WTC11 (cell line): ENCODE measurements at regions not wholly inside any gene's neighbourhood (a gene's known extent, or its start where the extent isn't known, plus 50 kb on each side); places are given as distances from the start of the nearest gene placed in this dataset.

Source experiments
- ATAC-seq: fragments of 200-7000 bp; cut with Tn5 transposase; 2 replicates; pipeline ENCODE4 v1.10.0; 2021; ENCODE audit warnings: mild to moderate bottlenecking, moderate library complexity
- CTCF ChIA-PET: fragments of 300-600 bp; sonication (Branson Sonifier 250); formaldehyde crosslinking; loops from one replicate; lab custom pipeline; 2021; ENCODE audit warnings: antibody characterized with exemption; lab: Charles Lee
- POLR2A ChIA-PET: fragments of 350-600 bp; sonication (Branson Sonifier 250); formaldehyde crosslinking; loops from one replicate; lab custom pipeline; 2021; ENCODE audit warnings: antibody characterized with exemption; lab: Charles Lee
- DNase-seq: peaks from one replicate; pipeline ENCODE4 v3.0.0; 2021; ENCODE audit warnings: low spot score
- H3K27ac Mint-ChIP-seq: 2 replicates; pipeline ENCODE4 v1.8.0; 2021; ENCODE audit warnings: mixed read lengths
- H3K27me3 Mint-ChIP-seq: 2 replicates; pipeline ENCODE4 v1.8.0; 2021; ENCODE audit warnings: low read depth, mild to moderate bottlenecking, moderate library complexity, mixed read lengths
- H3K36me3 Mint-ChIP-seq: 2 replicates; pipeline ENCODE4 v1.8.0; 2021; ENCODE audit warnings: mixed read lengths
- H3K4me1 Mint-ChIP-seq: 2 replicates; pipeline ENCODE4 v1.8.0; 2022; ENCODE audit warnings: mixed read lengths
- H3K4me3 Mint-ChIP-seq: 2 replicates; pipeline ENCODE4 v1.8.0; 2021; ENCODE audit warnings: mild to moderate bottlenecking, moderate library complexity, mixed read lengths
- H3K9me3 Mint-ChIP-seq: 2 replicates; pipeline ENCODE4 v1.8.0; 2021; ENCODE audit warnings: mixed read lengths
- CBFB ChIP-seq: sonication (generic); formaldehyde crosslinking; IDR thresholded peaks from 2 replicates; pipeline ENCODE4 v1.8.1; 2022; ENCODE audit warnings: mild to moderate bottlenecking, low read depth, missing genetic modification reagents
- KAT7 ChIP-seq: sonication (generic); formaldehyde crosslinking; IDR thresholded peaks from 2 replicates; pipeline ENCODE4 v1.8.1; 2023; ENCODE audit warnings: missing genetic modification reagents, mild to moderate bottlenecking, borderline replicate concordance
- NFYB ChIP-seq: sonication (generic); formaldehyde crosslinking; conservative IDR thresholded peaks from 2 replicates; pipeline ENCODE4 v1.8.0; 2022; ENCODE audit warnings: low read depth, missing genetic modification reagents
- SOX15 ChIP-seq: fragments of 250-450 bp; sonication (Bioruptor Pico); IDR thresholded peaks from 2 replicates; pipeline ENCODE4 v1.9.0; 2021; ENCODE audit warnings: mild to moderate bottlenecking
- SP1 ChIP-seq: sonication (generic); formaldehyde crosslinking; conservative IDR thresholded peaks from 2 replicates; pipeline ENCODE4 v1.8.1; 2022; ENCODE audit warnings: missing genetic modification reagents
- ZBTB21 ChIP-seq: sonication (generic); formaldehyde crosslinking; IDR thresholded peaks from 2 replicates; pipeline ENCODE4 v1.8.1; 2023; ENCODE audit warnings: mild to moderate bottlenecking, missing genetic modification reagents, borderline replicate concordance
- ZNF121 ChIP-seq: sonication (generic); formaldehyde crosslinking; IDR thresholded peaks from 2 replicates; pipeline ENCODE4 v1.8.0; 2023; ENCODE audit warnings: missing genetic modification reagents
- ZNF263 ChIP-seq: sonication (generic); formaldehyde crosslinking; IDR thresholded peaks from 2 replicates; pipeline ENCODE4 v1.8.1; 2022; ENCODE audit warnings: low read depth, mild to moderate bottlenecking, moderate library complexity, missing genetic modification reagents
- ZNF317 ChIP-seq: sonication (generic); formaldehyde crosslinking; IDR thresholded peaks from 2 replicates; pipeline ENCODE4 v1.8.1; 2023; ENCODE audit warnings: low read depth, mild to moderate bottlenecking, moderate library complexity, missing genetic modification reagents, borderline replicate concordance
- TF ChIP-seq, protein P1 (sequence below): sonication (generic); formaldehyde crosslinking; IDR thresholded peaks from 2 replicates; pipeline ENCODE4 v1.8.0; 2023; ENCODE audit warnings: missing genetic modification reagents, mild to moderate bottlenecking, borderline replicate concordance
- TF ChIP-seq, protein P2 (sequence below): sonication (generic); formaldehyde crosslinking; IDR thresholded peaks from 2 replicates; pipeline ENCODE4 v1.8.0; 2022; ENCODE audit warnings: mild to moderate bottlenecking, missing genetic modification reagents
- TF ChIP-seq, protein P3 (sequence below): sonication (generic); formaldehyde crosslinking; IDR thresholded peaks from 2 replicates; pipeline ENCODE4 v1.8.1; 2023; ENCODE audit warnings: mild to moderate bottlenecking, missing genetic modification reagents, borderline replicate concordance
- TF ChIP-seq, protein P4 (sequence below): sonication (generic); formaldehyde crosslinking; IDR thresholded peaks from 2 replicates; pipeline ENCODE4 v1.8.1; 2022; ENCODE audit warnings: mild to moderate bottlenecking, missing genetic modification reagents, moderate library complexity, borderline replicate concordance
- TF ChIP-seq, protein P5 (sequence below): fragments of 250-450 bp; sonication (Bioruptor Pico); IDR thresholded peaks from 2 replicates; pipeline ENCODE4 v1.9.0; 2021; ENCODE audit warnings: moderate library complexity, mild to moderate bottlenecking, inconsistent platforms, borderline replicate concordance

DNA sequence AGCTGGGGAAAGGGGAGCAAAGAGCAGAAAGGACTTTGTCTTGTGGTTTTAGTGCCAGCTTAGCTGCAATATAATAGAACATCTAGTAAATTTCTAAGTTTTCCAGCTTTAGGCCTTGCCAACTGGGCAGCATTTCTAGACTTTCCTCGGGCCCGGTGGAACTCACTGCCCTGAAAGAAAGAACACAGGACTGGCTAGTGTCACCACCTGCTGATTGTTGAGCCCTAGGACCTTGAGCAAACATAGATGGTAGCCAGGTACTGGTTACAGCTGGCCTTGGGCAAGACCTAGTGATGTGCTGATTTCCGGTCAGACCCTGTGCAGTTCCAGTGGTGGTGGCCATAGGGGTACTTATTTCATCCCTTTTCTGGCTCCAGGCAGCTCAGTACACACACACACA, 753.2 kb upstream of the B3GALT2 start (continued):
- TF ChIP-seq CBFB (CRISPR knock-in tag), result no peak
- TF ChIP-seq, protein P1, sequence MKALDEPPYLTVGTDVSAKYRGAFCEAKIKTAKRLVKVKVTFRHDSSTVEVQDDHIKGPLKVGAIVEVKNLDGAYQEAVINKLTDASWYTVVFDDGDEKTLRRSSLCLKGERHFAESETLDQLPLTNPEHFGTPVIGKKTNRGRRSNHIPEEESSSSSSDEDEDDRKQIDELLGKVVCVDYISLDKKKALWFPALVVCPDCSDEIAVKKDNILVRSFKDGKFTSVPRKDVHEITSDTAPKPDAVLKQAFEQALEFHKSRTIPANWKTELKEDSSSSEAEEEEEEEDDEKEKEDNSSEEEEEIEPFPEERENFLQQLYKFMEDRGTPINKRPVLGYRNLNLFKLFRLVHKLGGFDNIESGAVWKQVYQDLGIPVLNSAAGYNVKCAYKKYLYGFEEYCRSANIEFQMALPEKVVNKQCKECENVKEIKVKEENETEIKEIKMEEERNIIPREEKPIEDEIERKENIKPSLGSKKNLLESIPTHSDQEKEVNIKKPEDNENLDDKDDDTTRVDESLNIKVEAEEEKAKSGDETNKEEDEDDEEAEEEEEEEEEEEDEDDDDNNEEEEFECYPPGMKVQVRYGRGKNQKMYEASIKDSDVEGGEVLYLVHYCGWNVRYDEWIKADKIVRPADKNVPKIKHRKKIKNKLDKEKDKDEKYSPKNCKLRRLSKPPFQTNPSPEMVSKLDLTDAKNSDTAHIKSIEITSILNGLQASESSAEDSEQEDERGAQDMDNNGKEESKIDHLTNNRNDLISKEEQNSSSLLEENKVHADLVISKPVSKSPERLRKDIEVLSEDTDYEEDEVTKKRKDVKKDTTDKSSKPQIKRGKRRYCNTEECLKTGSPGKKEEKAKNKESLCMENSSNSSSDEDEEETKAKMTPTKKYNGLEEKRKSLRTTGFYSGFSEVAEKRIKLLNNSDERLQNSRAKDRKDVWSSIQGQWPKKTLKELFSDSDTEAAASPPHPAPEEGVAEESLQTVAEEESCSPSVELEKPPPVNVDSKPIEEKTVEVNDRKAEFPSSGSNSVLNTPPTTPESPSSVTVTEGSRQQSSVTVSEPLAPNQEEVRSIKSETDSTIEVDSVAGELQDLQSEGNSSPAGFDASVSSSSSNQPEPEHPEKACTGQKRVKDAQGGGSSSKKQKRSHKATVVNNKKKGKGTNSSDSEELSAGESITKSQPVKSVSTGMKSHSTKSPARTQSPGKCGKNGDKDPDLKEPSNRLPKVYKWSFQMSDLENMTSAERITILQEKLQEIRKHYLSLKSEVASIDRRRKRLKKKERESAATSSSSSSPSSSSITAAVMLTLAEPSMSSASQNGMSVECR (CRISPR knock-in tag), result no peak

DNA sequence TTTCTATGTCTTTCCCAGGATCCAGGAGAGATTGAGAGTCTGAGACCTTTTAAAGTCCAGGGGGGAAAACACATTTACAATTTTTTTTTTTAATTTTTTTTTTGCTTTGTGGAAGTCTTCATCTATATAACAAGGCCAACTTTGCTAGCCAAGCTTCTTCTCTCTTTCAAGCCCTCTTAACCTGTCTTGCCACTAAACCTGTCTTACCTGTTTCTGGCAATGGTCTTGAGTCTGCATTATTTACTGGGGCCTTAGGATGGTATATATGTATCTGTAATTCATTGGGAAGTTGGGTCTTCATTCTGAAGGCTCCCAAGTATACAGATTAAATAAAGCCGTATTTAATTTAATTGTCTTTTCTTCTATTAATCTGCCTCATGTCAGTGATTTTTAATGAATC, 750.9 kb upstream of the B3GALT2 start:
- POLR2A ChIA-PET, result no interaction called here

More for the DNA sequence above, 750.9 kb upstream of the B3GALT2 start:
- Mint-ChIP-seq H3K27me3 (no peaks in the 10 kb centered on the region), H3K36me3 (peaks cover 13% of the 10 kb centered on the region), H3K4me1 (peaks cover 14% of the 10 kb centered on the region)
- DNase-seq (no peak), ATAC-seq (peak; percentile 58)
- TF ChIP-seq ZNF263 (CRISPR knock-in tag) (no peak), ZNF121 (no peak), SOX15 (CRISPR knock-in tag) (no peak), NFYB (CRISPR knock-in tag) (no peak), ZBTB21 (CRISPR knock-in tag) (no peak), ZNF317 (CRISPR knock-in tag) (no peak), KAT7 (CRISPR knock-in tag) (no peak), SP1 (CRISPR knock-in tag) (no peak)
- TF ChIP-seq, protein P2, sequence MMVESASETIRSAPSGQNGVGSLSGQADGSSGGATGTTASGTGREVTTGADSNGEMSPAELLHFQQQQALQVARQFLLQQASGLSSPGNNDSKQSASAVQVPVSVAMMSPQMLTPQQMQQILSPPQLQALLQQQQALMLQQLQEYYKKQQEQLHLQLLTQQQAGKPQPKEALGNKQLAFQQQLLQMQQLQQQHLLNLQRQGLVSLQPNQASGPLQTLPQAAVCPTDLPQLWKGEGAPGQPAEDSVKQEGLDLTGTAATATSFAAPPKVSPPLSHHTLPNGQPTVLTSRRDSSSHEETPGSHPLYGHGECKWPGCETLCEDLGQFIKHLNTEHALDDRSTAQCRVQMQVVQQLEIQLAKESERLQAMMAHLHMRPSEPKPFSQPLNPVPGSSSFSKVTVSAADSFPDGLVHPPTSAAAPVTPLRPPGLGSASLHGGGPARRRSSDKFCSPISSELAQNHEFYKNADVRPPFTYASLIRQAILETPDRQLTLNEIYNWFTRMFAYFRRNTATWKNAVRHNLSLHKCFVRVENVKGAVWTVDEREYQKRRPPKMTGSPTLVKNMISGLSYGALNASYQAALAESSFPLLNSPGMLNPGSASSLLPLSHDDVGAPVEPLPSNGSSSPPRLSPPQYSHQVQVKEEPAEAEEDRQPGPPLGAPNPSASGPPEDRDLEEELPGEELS (CRISPR knock-in tag), result no peak
- TF ChIP-seq, protein P3, sequence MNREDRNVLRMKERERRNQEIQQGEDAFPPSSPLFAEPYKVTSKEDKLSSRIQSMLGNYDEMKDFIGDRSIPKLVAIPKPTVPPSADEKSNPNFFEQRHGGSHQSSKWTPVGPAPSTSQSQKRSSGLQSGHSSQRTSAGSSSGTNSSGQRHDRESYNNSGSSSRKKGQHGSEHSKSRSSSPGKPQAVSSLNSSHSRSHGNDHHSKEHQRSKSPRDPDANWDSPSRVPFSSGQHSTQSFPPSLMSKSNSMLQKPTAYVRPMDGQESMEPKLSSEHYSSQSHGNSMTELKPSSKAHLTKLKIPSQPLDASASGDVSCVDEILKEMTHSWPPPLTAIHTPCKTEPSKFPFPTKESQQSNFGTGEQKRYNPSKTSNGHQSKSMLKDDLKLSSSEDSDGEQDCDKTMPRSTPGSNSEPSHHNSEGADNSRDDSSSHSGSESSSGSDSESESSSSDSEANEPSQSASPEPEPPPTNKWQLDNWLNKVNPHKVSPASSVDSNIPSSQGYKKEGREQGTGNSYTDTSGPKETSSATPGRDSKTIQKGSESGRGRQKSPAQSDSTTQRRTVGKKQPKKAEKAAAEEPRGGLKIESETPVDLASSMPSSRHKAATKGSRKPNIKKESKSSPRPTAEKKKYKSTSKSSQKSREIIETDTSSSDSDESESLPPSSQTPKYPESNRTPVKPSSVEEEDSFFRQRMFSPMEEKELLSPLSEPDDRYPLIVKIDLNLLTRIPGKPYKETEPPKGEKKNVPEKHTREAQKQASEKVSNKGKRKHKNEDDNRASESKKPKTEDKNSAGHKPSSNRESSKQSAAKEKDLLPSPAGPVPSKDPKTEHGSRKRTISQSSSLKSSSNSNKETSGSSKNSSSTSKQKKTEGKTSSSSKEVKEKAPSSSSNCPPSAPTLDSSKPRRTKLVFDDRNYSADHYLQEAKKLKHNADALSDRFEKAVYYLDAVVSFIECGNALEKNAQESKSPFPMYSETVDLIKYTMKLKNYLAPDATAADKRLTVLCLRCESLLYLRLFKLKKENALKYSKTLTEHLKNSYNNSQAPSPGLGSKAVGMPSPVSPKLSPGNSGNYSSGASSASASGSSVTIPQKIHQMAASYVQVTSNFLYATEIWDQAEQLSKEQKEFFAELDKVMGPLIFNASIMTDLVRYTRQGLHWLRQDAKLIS (CRISPR knock-in tag), result no peak
- TF ChIP-seq, protein P4, sequence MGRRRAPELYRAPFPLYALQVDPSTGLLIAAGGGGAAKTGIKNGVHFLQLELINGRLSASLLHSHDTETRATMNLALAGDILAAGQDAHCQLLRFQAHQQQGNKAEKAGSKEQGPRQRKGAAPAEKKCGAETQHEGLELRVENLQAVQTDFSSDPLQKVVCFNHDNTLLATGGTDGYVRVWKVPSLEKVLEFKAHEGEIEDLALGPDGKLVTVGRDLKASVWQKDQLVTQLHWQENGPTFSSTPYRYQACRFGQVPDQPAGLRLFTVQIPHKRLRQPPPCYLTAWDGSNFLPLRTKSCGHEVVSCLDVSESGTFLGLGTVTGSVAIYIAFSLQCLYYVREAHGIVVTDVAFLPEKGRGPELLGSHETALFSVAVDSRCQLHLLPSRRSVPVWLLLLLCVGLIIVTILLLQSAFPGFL (CRISPR knock-in tag), result no peak
- TF ChIP-seq, protein P5, sequence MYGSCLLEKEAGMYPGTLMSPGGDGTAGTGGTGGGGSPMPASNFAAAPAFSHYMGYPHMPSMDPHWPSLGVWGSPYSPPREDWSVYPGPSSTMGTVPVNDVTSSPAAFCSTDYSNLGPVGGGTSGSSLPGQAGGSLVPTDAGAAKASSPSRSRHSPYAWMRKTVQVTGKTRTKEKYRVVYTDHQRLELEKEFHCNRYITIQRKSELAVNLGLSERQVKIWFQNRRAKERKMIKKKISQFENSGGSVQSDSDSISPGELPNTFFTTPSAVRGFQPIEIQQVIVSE (CRISPR knock-in tag), result no peak
- TF ChIP-seq, all 79 proteins: peak for 0
- no peak overlapping the region for H3K4me3 Mint-ChIP-seq
- H3K27ac Mint-ChIP-seq, result no peak overlapping the region
- H3K9me3 Mint-ChIP-seq, result peaks cover 11% of the 10 kb centered on the region
- CTCF ChIA-PET, result interaction anchor here (0.6 kb wide), 1 partner anchor 199 kb away, joined by 3 read pairs; no protein-coding TSS in a partner anchor
